ENCODE measurements at regions not wholly inside any gene's neighbourhood (a gene's known extent, or its start where the extent isn't known, plus 50 kb on each side); places are given as distances from the start of the nearest gene placed in this dataset.
"Not testable (repeated sequence)": the region's sequence is repeated elsewhere in the genome, so short reads cannot be mapped to it uniquely, and the experiment has no call there.

- ATAC-seq (no peak), DNase-seq (no peak)
- no peak overlapping the region for H3K27ac Mint-ChIP-seq
- H3K4me1 Mint-ChIP-seq, result peaks cover 34% of the 10 kb centered on the region
- H3K4me3 Mint-ChIP-seq, result no peak overlapping the region
- no peaks in the 10 kb centered on the region for H3K9me3 Mint-ChIP-seq
- no peaks in the 10 kb centered on the region for H3K27me3 Mint-ChIP-seq
- H3K36me3 Mint-ChIP-seq (ENCODE audit: low read depth), result no peaks in the 10 kb centered on the region
Measured at GRCh38 chr6:155880900-155881299, 425.3 kb upstream of the NOX3 start.

GRCh38 chr6:155872961-155873360 lies 417.3 kb upstream of the NOX3 start:
- H3K4me1 Mint-ChIP-seq, result peaks cover 5% of the 10 kb centered on the region
- peak overlapping the region; percentile 2 for H3K27ac Mint-ChIP-seq
- peaks cover 5% of the 10 kb centered on the region for H3K9me3 Mint-ChIP-seq
- ATAC-seq (no peak), DNase-seq (no peak)
- peaks cover 2% of the 10 kb centered on the region for H3K27me3 Mint-ChIP-seq
- H3K4me3 Mint-ChIP-seq, result no peak overlapping the region
- H3K36me3 Mint-ChIP-seq (ENCODE audit: low read depth), result no peaks in the 10 kb centered on the region

GRCh38 chr6:155867682-155868081 lies 412.0 kb upstream of the NOX3 start:
- H3K27me3 Mint-ChIP-seq, result no peaks in the 10 kb centered on the region
- no peak overlapping the region for H3K4me3 Mint-ChIP-seq

GRCh38 chr6:155866676-155867390 lies 411.2 kb upstream of the NOX3 start:
- H3K4me1 Mint-ChIP-seq; H3K36me3 Mint-ChIP-seq (ENCODE audit: low read depth); DNase-seq; H3K27ac Mint-ChIP-seq; H3K4me3 Mint-ChIP-seq; ATAC-seq; H3K27me3 Mint-ChIP-seq: not testable (repeated sequence)
- H3K9me3 Mint-ChIP-seq, result peaks cover 14% of the 10 kb centered on the region

More at GRCh38 chr6:155867682-155868081, 412.0 kb upstream of the NOX3 start:
- ATAC-seq (no peak), DNase-seq (no peak)
- Mint-ChIP-seq H3K4me1 (no peaks in the 10 kb centered on the region), H3K9me3 (peaks cover 14% of the 10 kb centered on the region), H3K36me3 (ENCODE audit: low read depth) (peaks cover 2% of the 10 kb centered on the region), H3K27ac (no peak overlapping the region)

- Mint-ChIP-seq H3K4me1 (no peaks in the 10 kb centered on the region), H3K4me3 (no peak overlapping the region), H3K27ac (no peak overlapping the region), H3K9me3 (peaks cover 39% of the 10 kb centered on the region), H3K27me3 (no peaks in the 10 kb centered on the region), H3K36me3 (ENCODE audit: low read depth) (peaks cover 6% of the 10 kb centered on the region)
- ATAC-seq, result no peak
- no peak for DNase-seq
Measured at GRCh38 chr6:155861821-155862220, 406.2 kb upstream of the NOX3 start.

GRCh38 chr6:155858906-155859305 lies 403.3 kb upstream of the NOX3 start:
- H3K36me3 Mint-ChIP-seq (ENCODE audit: low read depth); H3K4me1 Mint-ChIP-seq; DNase-seq; ATAC-seq; H3K4me3 Mint-ChIP-seq; H3K27ac Mint-ChIP-seq; H3K27me3 Mint-ChIP-seq: not testable (repeated sequence)
- peaks cover 39% of the 10 kb centered on the region for H3K9me3 Mint-ChIP-seq

GRCh38 chr6:155854787-155855186 lies 399.1 kb upstream of the NOX3 start:
- DNase-seq (no peak), ATAC-seq (no peak)
- Mint-ChIP-seq H3K27me3 (no peaks in the 10 kb centered on the region), H3K4me3 (no peak overlapping the region), H3K9me3 (peaks cover 13% of the 10 kb centered on the region), H3K36me3 (ENCODE audit: low read depth) (no peaks in the 10 kb centered on the region), H3K27ac (no peak overlapping the region), H3K4me1 (no peaks in the 10 kb centered on the region)

GRCh38 chr6:155853011-155853410 lies 397.4 kb upstream of the NOX3 start:
- Mint-ChIP-seq H3K4me3 (no peak overlapping the region), H3K27me3 (no peaks in the 10 kb centered on the region), H3K36me3 (ENCODE audit: low read depth) (no peaks in the 10 kb centered on the region), H3K9me3 (peaks cover 3% of the 10 kb centered on the region), H3K4me1 (no peaks in the 10 kb centered on the region), H3K27ac (no peak overlapping the region)
- ATAC-seq (no peak), DNase-seq (no peak)

GRCh38 chr6:155850408-155850841 lies 394.8 kb upstream of the NOX3 start:
- Mint-ChIP-seq H3K4me3 (no peak overlapping the region), H3K4me1 (no peaks in the 10 kb centered on the region), H3K36me3 (ENCODE audit: low read depth) (no peaks in the 10 kb centered on the region), H3K27me3 (no peaks in the 10 kb centered on the region), H3K9me3 (peaks cover 8% of the 10 kb centered on the region), H3K27ac (no peak overlapping the region)
- DNase-seq (no peak), ATAC-seq (no peak)

- no peaks in the 10 kb centered on the region for H3K4me1 Mint-ChIP-seq
- H3K27ac Mint-ChIP-seq, result no peak overlapping the region
- DNase-seq (no peak), ATAC-seq (no peak)
- H3K27me3 Mint-ChIP-seq, result no peaks in the 10 kb centered on the region
- no peaks in the 10 kb centered on the region for H3K36me3 Mint-ChIP-seq (ENCODE audit: low read depth)
- H3K4me3 Mint-ChIP-seq, result no peak overlapping the region
- H3K9me3 Mint-ChIP-seq, result peaks cover 16% of the 10 kb centered on the region
Measured at GRCh38 chr6:155847711-155848110, 392.1 kb upstream of the NOX3 start.

- no peaks in the 10 kb centered on the region for H3K9me3 Mint-ChIP-seq
- H3K4me1 Mint-ChIP-seq, result no peaks in the 10 kb centered on the region
- H3K4me3 Mint-ChIP-seq, result no peak overlapping the region
- peaks cover 7% of the 10 kb centered on the region for H3K27me3 Mint-ChIP-seq
- H3K27ac Mint-ChIP-seq, result no peak overlapping the region
- H3K36me3 Mint-ChIP-seq (ENCODE audit: low read depth), result no peaks in the 10 kb centered on the region
- DNase-seq, result no peak
- ATAC-seq, result no peak
Measured at GRCh38 chr6:155837474-155837873, 381.8 kb upstream of the NOX3 start.

- Mint-ChIP-seq H3K36me3 (ENCODE audit: low read depth) (no peaks in the 10 kb centered on the region), H3K27me3 (peaks cover 4% of the 10 kb centered on the region), H3K4me3 (no peak overlapping the region), H3K4me1 (no peaks in the 10 kb centered on the region), H3K9me3 (no peaks in the 10 kb centered on the region), H3K27ac (no peak overlapping the region)
- no peak for ATAC-seq
- DNase-seq, result no peak
Measured at GRCh38 chr6:155832596-155832995, 377.0 kb upstream of the NOX3 start.

GRCh38 chr6:155830531-155830930 lies 374.9 kb upstream of the NOX3 start:
- no peaks in the 10 kb centered on the region for H3K9me3 Mint-ChIP-seq
- H3K4me1 Mint-ChIP-seq, result no peaks in the 10 kb centered on the region
- DNase-seq (no peak), ATAC-seq (no peak)
- no peaks in the 10 kb centered on the region for H3K27me3 Mint-ChIP-seq
- no peak overlapping the region for H3K4me3 Mint-ChIP-seq
- no peak overlapping the region for H3K27ac Mint-ChIP-seq
- no peaks in the 10 kb centered on the region for H3K36me3 Mint-ChIP-seq (ENCODE audit: low read depth)

- Mint-ChIP-seq H3K4me3 (no peak overlapping the region), H3K27ac (no peak overlapping the region), H3K9me3 (no peaks in the 10 kb centered on the region), H3K27me3 (no peaks in the 10 kb centered on the region), H3K36me3 (ENCODE audit: low read depth) (no peaks in the 10 kb centered on the region), H3K4me1 (no peaks in the 10 kb centered on the region)
- no peak for DNase-seq
- no peak for ATAC-seq
Measured at GRCh38 chr6:155829646-155830045, 374.0 kb upstream of the NOX3 start.

- DNase-seq (no peak), ATAC-seq (no peak)
- Mint-ChIP-seq H3K4me1 (no peaks in the 10 kb centered on the region), H3K36me3 (ENCODE audit: low read depth) (no peaks in the 10 kb centered on the region), H3K27me3 (no peaks in the 10 kb centered on the region), H3K9me3 (no peaks in the 10 kb centered on the region), H3K4me3 (no peak overlapping the region), H3K27ac (no peak overlapping the region)
Measured at GRCh38 chr6:155828989-155829388, 373.4 kb upstream of the NOX3 start.

GRCh38 chr6:155818698-155819097 lies 363.1 kb upstream of the NOX3 start:
- Mint-ChIP-seq H3K9me3 (no peaks in the 10 kb centered on the region), H3K4me1 (no peaks in the 10 kb centered on the region), H3K36me3 (ENCODE audit: low read depth) (no peaks in the 10 kb centered on the region), H3K27me3 (no peaks in the 10 kb centered on the region), H3K27ac (no peak overlapping the region), H3K4me3 (no peak overlapping the region)
- DNase-seq (no peak), ATAC-seq (no peak)

All from activated naive CD8-positive, alpha-beta T cell treated with anti-CD3 and anti-CD28 coated beads, Interleukin-2, amount 50 U/mL, for 24 hours (primary cell).